ENCODE measurements at regions not wholly inside any gene's neighbourhood (a gene's known extent, or its start where the extent isn't known, plus 50 kb on each side); places are given as distances from the start of the nearest gene placed in this dataset.

GRCh38 chrX:46330981-46331380 lies 214.2 kb downstream of the ZNF674 start:
- H3K4me1 Mint-ChIP-seq: no peaks in the 10 kb centered on the region
- H3K27ac Mint-ChIP-seq: no peak overlapping the region
- Histone ChIP-seq H4K20me1 (ENCODE audit: insufficient read depth, low read length) (no peaks in the 10 kb centered on the region), H2AFZ (ENCODE audit: insufficient read depth, low read depth, low read length, poor library complexity, severe bottlenecking) (no peak overlapping the region), H3K36me3 (replicated peaks in 1 of 2; ENCODE audit: control insufficient read depth in 1 of 2, insufficient read depth in 2 of 2, low read length in 2 of 2) (no peaks in the 10 kb centered on the region), H3K27me3 (ENCODE audit: control insufficient read depth in 2 of 2, insufficient read depth in 2 of 2, low read length in 2 of 2) (peaks cover 0 to 4% of the 10 kb centered on the region in 2 donors), H3K4me1 (ENCODE audit: control insufficient read depth in 1 of 2, insufficient read depth in 2 of 2, low read length in 2 of 2) (no peaks in the 10 kb centered on the region), H3K27ac (ENCODE audit: low read depth in 1 of 2, low read length in 2 of 2) (no peak overlapping the region), H3K4me2 (replicated peaks; ENCODE audit: extremely low read depth, low read length, poor library complexity, severe bottlenecking) (no peak overlapping the region), H3K79me2 (ENCODE audit: insufficient read depth, low read length) (no peaks in the 10 kb centered on the region), H3K9me3 (replicated peaks in 1 of 2; ENCODE audit: control insufficient read depth in 1 of 2, insufficient read depth in 1 of 2, low read length in 2 of 2) (peaks cover 0 to 6% of the 10 kb centered on the region in 2 donors), H3K4me3 (replicated peaks in 1 of 3; ENCODE audit: low read depth in 2 of 3, low read length in 3 of 3) (no peak overlapping the region), H3K9ac (ENCODE audit: insufficient read depth, low read length, poor library complexity, severe bottlenecking) (no peak overlapping the region)
- intact Hi-C loops (cut with micrococcal nuclease): no loop called here
- no peaks in the 10 kb centered on the region for H3K36me3 Mint-ChIP-seq
- H3K4me3 Mint-ChIP-seq: no peak overlapping the region
- no peak for DNase-seq
- peaks cover 0 to 6% (median 0%) of the 10 kb centered on the region in 3 donors for H3K27me3 Mint-ChIP-seq (ENCODE audit: low read depth in 3 of 3)
- no peak for TF ChIP-seq CTCF (IDR thresholded peaks at IDR 0.05)
- H3K9me3 Mint-ChIP-seq: peaks cover 1 to 13% (median 3%) of the 10 kb centered on the region in 7 donors

DNA sequence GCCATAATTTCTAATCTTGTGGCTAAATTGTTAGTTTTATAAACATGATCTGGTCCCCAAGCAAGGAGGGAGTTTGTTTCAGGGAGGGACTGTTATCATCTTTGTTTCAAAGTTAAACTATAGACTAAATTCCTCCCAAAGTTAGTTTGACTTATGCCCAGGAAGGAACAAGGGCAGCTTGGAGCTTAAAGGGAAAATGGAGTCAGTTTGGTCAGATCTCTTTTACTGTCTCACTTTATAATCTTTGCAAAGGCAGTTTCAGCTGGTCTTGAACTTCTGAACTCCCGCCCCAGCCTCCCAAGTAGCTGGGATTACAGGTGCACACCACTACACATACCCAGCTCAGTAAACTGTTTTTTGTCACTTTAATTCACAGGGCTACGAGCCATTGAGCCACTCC lies 214.7 kb downstream of the ZNF674 start:
- 100% methylated on average over 1 of the region's 2 CpGs for WGBS (ENCODE audit: insufficient coverage)
- Mint-ChIP-seq H3K4me3 (no peak overlapping the region), H3K4me1 (no peaks in the 10 kb centered on the region)

More for the DNA sequence above, 214.7 kb downstream of the ZNF674 start:
- Histone ChIP-seq H3K9ac (ENCODE audit: insufficient read depth, low read length, poor library complexity, severe bottlenecking) (no peak overlapping the region), H3K4me3 (replicated peaks in 1 of 3; ENCODE audit: low read depth in 2 of 3, low read length in 3 of 3) (no peak overlapping the region), H3K79me2 (ENCODE audit: insufficient read depth, low read length) (no peaks in the 10 kb centered on the region), H3K27ac (ENCODE audit: low read depth in 1 of 2, low read length in 2 of 2) (no peak overlapping the region), H3K27me3 (ENCODE audit: control insufficient read depth in 2 of 2, insufficient read depth in 2 of 2, low read length in 2 of 2) (peaks cover 0 to 4% of the 10 kb centered on the region in 2 donors), H3K36me3 (replicated peaks in 1 of 2; ENCODE audit: control insufficient read depth in 1 of 2, insufficient read depth in 2 of 2, low read length in 2 of 2) (no peaks in the 10 kb centered on the region), H3K4me2 (replicated peaks; ENCODE audit: extremely low read depth, low read length, poor library complexity, severe bottlenecking) (no peak overlapping the region), H3K9me3 (replicated peaks in 1 of 2; ENCODE audit: control insufficient read depth in 1 of 2, insufficient read depth in 1 of 2, low read length in 2 of 2) (peaks cover 0 to 6% of the 10 kb centered on the region in 2 donors), H3K4me1 (ENCODE audit: control insufficient read depth in 1 of 2, insufficient read depth in 2 of 2, low read length in 2 of 2) (no peaks in the 10 kb centered on the region), H2AFZ (ENCODE audit: insufficient read depth, low read depth, low read length, poor library complexity, severe bottlenecking) (no peak overlapping the region), H4K20me1 (ENCODE audit: insufficient read depth, low read length) (no peaks in the 10 kb centered on the region)
- Mint-ChIP-seq H3K27ac (no peak overlapping the region), H3K27me3 (ENCODE audit: low read depth in 3 of 3) (peaks cover 0 to 8% (median 0%) of the 10 kb centered on the region in 3 donors), H3K9me3 (peaks cover 0 to 10% (median 2%) of the 10 kb centered on the region in 7 donors), H3K36me3 (no peaks in the 10 kb centered on the region)
- TF ChIP-seq CTCF (IDR thresholded peaks at IDR 0.05): no peak
- no peak for DNase-seq
- intact Hi-C loops (cut with micrococcal nuclease): no loop called here
